ENCODE measurements at regions not wholly inside any gene's neighbourhood (a gene's known extent, or its start where the extent isn't known, plus 50 kb on each side); places are given as distances from the start of the nearest gene placed in this dataset.
"Not testable (repeated sequence)": the region's sequence is repeated elsewhere in the genome, so short reads cannot be mapped to it uniquely, and the experiment has no call there.

- DNase-seq (ENCODE audit: low read depth), result no peak
Observed at GRCh38 chr18:67142604-67143003, 373.9 kb downstream of the DSEL start.

- DNase-seq (ENCODE audit: low read depth), result no peak
Observed at GRCh38 chr18:67140495-67140894, 376.0 kb downstream of the DSEL start.

GRCh38 chr18:67139899-67140298 lies 376.6 kb downstream of the DSEL start:
- no peak for DNase-seq (ENCODE audit: low read depth)

- no peak for DNase-seq (ENCODE audit: low read depth)
Observed at GRCh38 chr18:67135981-67136380, 380.5 kb downstream of the DSEL start.

- no peak for DNase-seq (ENCODE audit: low read depth)
Observed at GRCh38 chr18:67134911-67135310, 381.6 kb downstream of the DSEL start.

- no peak for DNase-seq (ENCODE audit: low read depth)
Observed at GRCh38 chr18:67133669-67134068, 382.9 kb downstream of the DSEL start.

GRCh38 chr18:67132919-67133318 lies 383.6 kb downstream of the DSEL start:
- no peak for DNase-seq (ENCODE audit: low read depth)

GRCh38 chr18:67131498-67131897 lies 385.0 kb downstream of the DSEL start:
- no peak for DNase-seq (ENCODE audit: low read depth)

GRCh38 chr18:67126751-67127150 lies 389.8 kb downstream of the DSEL start:
- DNase-seq (ENCODE audit: low read depth), result not testable (repeated sequence)

GRCh38 chr18:67123901-67124300 lies 392.6 kb downstream of the DSEL start:
- no peak for DNase-seq (ENCODE audit: low read depth)

GRCh38 chr18:67117804-67118203 lies 398.7 kb downstream of the DSEL start:
- no peak for DNase-seq (ENCODE audit: low read depth)

- no peak for DNase-seq (ENCODE audit: low read depth)
Observed at GRCh38 chr18:67109535-67109934, 407.0 kb downstream of the DSEL start.

- no peak for DNase-seq (ENCODE audit: low read depth)
Observed at GRCh38 chr18:67108894-67109293, 407.6 kb downstream of the DSEL start.

- DNase-seq (ENCODE audit: low read depth), result peak; percentile 60
Observed at GRCh38 chr18:67104700-67105284, 411.7 kb downstream of the DSEL start.

GRCh38 chr18:67094123-67094522 lies 422.4 kb downstream of the DSEL start:
- DNase-seq (ENCODE audit: low read depth), result no peak

GRCh38 chr18:67092141-67092540 lies 424.4 kb downstream of the DSEL start:
- no peak for DNase-seq (ENCODE audit: low read depth)

GRCh38 chr18:67081482-67082211 lies 434.9 kb downstream of the DSEL start:
- DNase-seq (ENCODE audit: low read depth), result no peak

- no peak for DNase-seq (ENCODE audit: low read depth)
Observed at GRCh38 chr18:67080601-67081000, 435.9 kb downstream of the DSEL start.

GRCh38 chr18:67074309-67074708 lies 442.2 kb downstream of the DSEL start:
- DNase-seq (ENCODE audit: low read depth), result no peak

- DNase-seq (ENCODE audit: low read depth), result no peak
Observed at GRCh38 chr18:67072791-67073190, 443.7 kb downstream of the DSEL start.

- no peak for DNase-seq (ENCODE audit: low read depth)
Observed at GRCh38 chr18:67068608-67069007, 447.9 kb downstream of the DSEL start.

GRCh38 chr18:67047334-67047733 lies 443.4 kb upstream of the CDH19 start:
- DNase-seq (ENCODE audit: low read depth), result no peak

GRCh38 chr18:67043276-67043675 lies 439.4 kb upstream of the CDH19 start:
- DNase-seq (ENCODE audit: low read depth), result no peak
